ENCODE measurements at regions not wholly inside any gene's neighbourhood (a gene's known extent, or its start where the extent isn't known, plus 50 kb on each side); places are given as distances from the start of the nearest gene placed in this dataset.

DNA sequence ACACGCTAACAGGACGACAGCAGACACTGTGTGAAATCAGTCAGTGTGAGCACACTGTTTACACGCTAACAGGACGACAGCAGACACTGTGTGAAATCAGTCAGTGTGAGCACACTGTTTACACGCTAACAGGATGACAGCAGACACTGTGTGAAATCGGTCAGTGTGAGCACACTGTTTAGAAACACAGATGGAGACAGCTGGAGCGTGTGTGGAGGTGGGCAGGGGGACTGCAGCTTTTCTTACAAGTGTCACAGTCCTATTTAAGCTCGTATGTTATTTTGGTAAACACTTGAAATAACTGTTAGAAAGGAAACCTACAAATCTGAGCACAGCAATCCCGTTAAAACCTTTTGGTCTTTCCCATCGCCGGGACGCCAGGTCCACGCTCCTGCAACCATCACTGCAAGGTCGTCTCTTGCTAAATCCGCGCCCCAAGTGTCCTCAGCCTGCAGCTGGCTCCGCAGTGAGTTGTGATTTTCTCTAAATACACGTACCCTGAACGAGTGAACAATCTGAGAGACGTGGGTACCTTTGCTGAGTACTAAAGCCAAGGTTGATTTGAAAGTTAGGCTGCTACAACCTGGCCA lies 58.9 kb upstream of the CTDP1 start:
- DNase-seq (ENCODE audit: extremely low spot score in 2 of 2), result no peak
- no peak for TF ChIP-seq CTCF (IDR thresholded peaks at IDR 0.05)
- no peak for TF ChIP-seq POLR2A (IDR thresholded peaks at IDR 0.05)
- TF ChIP-seq POLR2AphosphoS5 (IDR thresholded peaks at IDR 0.05; ENCODE audit: insufficient read depth in 1 of 2, low read depth in 1 of 2), result no peak
- Histone ChIP-seq H3K4me1 (peaks cover 6% of the 10 kb centered on the region), H3K27me3 (no peaks in the 10 kb centered on the region), H3K4me3 (no peak overlapping the region), H3K9me3 (no peaks in the 10 kb centered on the region), H3K36me3 (no peaks in the 10 kb centered on the region), H3K27ac (no peak overlapping the region)
- intact Hi-C loops (cut with DNase I), result no loop called here

GRCh38 chr18:79621501-79621900 lies 58.1 kb upstream of the CTDP1 start:
- intact Hi-C loops (cut with DNase I), result no loop called here

GRCh38 chr18:79622004-79622403 lies 57.6 kb upstream of the CTDP1 start:
- Histone ChIP-seq H3K27me3 (no peaks in the 10 kb centered on the region), H3K4me1 (peaks cover under 1% of the 10 kb centered on the region), H3K4me3 (no peak overlapping the region), H3K9me3 (no peaks in the 10 kb centered on the region), H3K36me3 (no peaks in the 10 kb centered on the region), H3K27ac (no peak overlapping the region)
- intact Hi-C loops (cut with DNase I), result no loop called here
- TF ChIP-seq POLR2A (IDR thresholded peaks at IDR 0.05) (no peak), CTCF (IDR thresholded peaks at IDR 0.05) (no peak), POLR2AphosphoS5 (IDR thresholded peaks at IDR 0.05; ENCODE audit: insufficient read depth in 1 of 2, low read depth in 1 of 2) (no peak)
- no peak for DNase-seq (ENCODE audit: extremely low spot score in 2 of 2)

More at GRCh38 chr18:79621501-79621900, 58.1 kb upstream of the CTDP1 start:
- Histone ChIP-seq H3K4me1 (peaks cover 5% of the 10 kb centered on the region), H3K36me3 (no peaks in the 10 kb centered on the region), H3K27ac (no peak overlapping the region), H3K9me3 (no peaks in the 10 kb centered on the region), H3K4me3 (no peak overlapping the region), H3K27me3 (no peaks in the 10 kb centered on the region)
- no peak for DNase-seq (ENCODE audit: extremely low spot score in 2 of 2)
- TF ChIP-seq POLR2AphosphoS5 (IDR thresholded peaks at IDR 0.05; ENCODE audit: insufficient read depth in 1 of 2, low read depth in 1 of 2) (no peak), CTCF (IDR thresholded peaks at IDR 0.05) (no peak), POLR2A (IDR thresholded peaks at IDR 0.05) (no peak)

- H3K9me3 ChIP-seq, result no peaks in the 10 kb centered on the region
- H3K4me3 ChIP-seq, result no peak overlapping the region
- intact Hi-C loops (cut with DNase I), result no loop called here
- no peaks in the 10 kb centered on the region for H3K36me3 ChIP-seq
- H3K27me3 ChIP-seq, result no peaks in the 10 kb centered on the region
- no peak for TF ChIP-seq CTCF (IDR thresholded peaks at IDR 0.05)
- no peak for TF ChIP-seq POLR2AphosphoS5 (IDR thresholded peaks at IDR 0.05; ENCODE audit: insufficient read depth in 1 of 2, low read depth in 1 of 2)
- H3K4me1 ChIP-seq, result no peaks in the 10 kb centered on the region
- H3K27ac ChIP-seq, result no peak overlapping the region
- DNase-seq (ENCODE audit: extremely low spot score in 2 of 2), result no peak
Measured at GRCh38 chr18:79624356-79625170, 55.0 kb upstream of the CTDP1 start.

Data from vagina (tissue), 2 donors.